VCaP (cell line): ENCODE measurements at regions not wholly inside any gene's neighbourhood (a gene's known extent, or its start where the extent isn't known, plus 50 kb on each side); places are given as distances from the start of the nearest gene placed in this dataset.

Experiments
- H3K27ac ChIP-seq: fragments of 450-650 bp; 2 replicates; pipeline ENCODE4 v1.5.1; 2017
- CTCF ChIP-seq: fragments of 450-650 bp; conservative IDR thresholded peaks from 2 replicates; pipeline ENCODE4 v1.5.1; 2017; ENCODE audit warnings: mild to moderate bottlenecking, moderate library complexity

DNA sequence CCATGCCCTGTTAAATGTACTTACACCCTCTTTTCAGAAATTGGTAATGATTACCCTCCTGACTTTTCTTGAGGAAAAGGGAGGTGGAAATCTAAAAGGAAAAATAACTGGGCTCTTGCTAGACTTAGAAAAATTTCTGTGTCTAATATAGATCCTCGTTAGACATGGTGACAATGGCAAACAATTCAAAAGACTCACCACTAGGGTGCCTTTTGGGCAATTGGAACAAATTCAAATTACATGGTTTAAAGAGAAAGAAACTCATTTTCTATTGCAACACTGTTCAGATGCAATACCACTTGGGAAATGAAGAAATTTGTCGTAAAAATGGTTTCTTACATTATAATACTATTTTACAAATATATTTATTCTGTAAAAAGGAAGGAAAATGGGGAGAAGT is 950.1 kb downstream of the GRM8 start:
- TF ChIP-seq CTCF: no peak
- H3K27ac ChIP-seq: no peak overlapping the region

DNA sequence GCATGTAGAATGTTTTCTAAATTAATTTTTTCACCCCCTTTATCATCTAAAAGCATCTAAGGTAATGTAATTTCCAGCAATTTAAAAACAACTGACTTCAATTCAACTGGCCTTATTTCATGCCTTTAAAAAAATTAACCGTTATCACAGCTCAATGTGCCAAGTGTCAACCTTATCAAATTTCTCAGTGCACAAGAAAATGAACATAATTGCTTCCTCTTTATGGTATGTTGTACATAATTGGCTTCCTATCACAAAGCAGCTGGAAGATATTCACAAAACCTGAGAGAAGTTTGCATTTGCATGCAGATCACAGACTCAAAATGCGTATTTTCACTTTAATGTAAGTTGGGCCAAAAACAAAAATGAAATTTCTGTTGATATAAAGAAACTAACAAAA is 966.4 kb downstream of the GRM8 start:
- no peak overlapping the region for H3K27ac ChIP-seq
- no peak for TF ChIP-seq CTCF

- no peak for TF ChIP-seq CTCF
- no peak overlapping the region for H3K27ac ChIP-seq
These were observed 1016.5 kb downstream of the GRM8 start for GRCh38 chr7:126236261-126236660.

DNA sequence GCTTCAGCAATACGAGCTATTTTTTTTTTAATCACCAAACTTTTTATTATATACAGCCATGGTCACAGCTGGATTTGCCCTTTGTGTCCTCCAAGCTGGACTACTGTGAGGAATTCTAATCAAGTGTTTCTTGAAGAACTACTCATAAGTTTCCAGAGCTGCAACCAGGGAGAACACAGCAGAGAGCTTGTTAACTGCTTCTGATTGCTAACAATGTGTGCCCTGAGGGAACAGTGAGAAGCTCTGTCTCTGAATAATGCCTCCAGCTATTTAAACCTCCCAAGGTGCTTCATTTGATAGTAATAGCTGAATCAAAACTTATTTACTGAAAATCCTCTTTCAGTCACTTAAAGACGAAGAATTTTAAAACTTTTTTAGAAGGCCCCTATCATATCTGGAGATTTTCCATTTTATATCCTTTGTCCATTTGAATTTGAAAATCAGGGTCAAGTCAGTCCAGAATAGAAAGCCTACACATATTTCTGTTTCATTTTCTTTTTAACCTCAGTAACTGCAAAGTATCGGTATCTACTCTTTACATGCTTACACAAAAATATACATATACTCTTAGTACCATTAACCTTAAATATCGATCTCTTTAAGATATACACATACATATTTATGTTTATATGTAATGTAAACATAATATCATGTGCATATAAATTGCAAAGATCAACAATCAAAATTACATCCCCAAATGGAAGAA is 1024.2 kb downstream of the GRM8 start:
- TF ChIP-seq CTCF: no peak
- no peak overlapping the region for H3K27ac ChIP-seq

GRCh38 chr7:126227643-126228042 is 1025.1 kb downstream of the GRM8 start:
- TF ChIP-seq CTCF: no peak
- no peak overlapping the region for H3K27ac ChIP-seq

DNA sequence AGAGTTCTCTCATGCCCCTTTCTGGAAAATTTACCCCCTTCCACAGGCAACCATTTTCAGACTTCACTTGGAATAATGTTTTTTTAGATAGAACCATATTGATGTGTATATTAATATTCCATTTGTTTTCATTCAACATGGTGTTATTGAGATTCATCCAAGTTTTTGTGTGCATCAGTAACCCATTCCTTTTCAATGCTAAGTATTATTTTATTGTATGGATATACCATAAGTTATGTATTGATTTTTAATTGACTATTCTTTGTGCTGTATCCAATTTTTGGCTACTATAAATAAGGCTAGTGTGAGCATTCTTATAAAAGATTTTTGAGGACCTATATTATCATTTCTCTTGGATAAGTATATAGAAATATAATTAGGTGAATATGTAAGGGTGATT is 1025.7 kb downstream of the GRM8 start:
- no peak overlapping the region for H3K27ac ChIP-seq
- no peak for TF ChIP-seq CTCF

- no peak overlapping the region for H3K27ac ChIP-seq
- no peak for TF ChIP-seq CTCF
These were observed 1029.0 kb downstream of the GRM8 start for GRCh38 chr7:126223729-126224128.
